Prostate gland (tissue), 2 donors: ENCODE measurements at regions not wholly inside any gene's neighbourhood (a gene's known extent, or its start where the extent isn't known, plus 50 kb on each side); places are given as distances from the start of the nearest gene placed in this dataset.

Source experiments
- CTCF ChIP-seq, 4 experiments: fragments of 200-600 bp in 2 of 4; fragments of 450-650 bp in 2 of 4; sonication (generic) in 2 of 4; IDR thresholded peaks; 1 replicate in 3 of 4; 2 replicates in 1 of 4; pipeline ENCODE4 v1.5.1; 2016 to 2019; ENCODE audit warnings: antibody characterized with exemption in 4 of 4, mild to moderate bottlenecking in 2 of 4, moderate library complexity in 2 of 4
- POLR2A ChIP-seq: fragments of 450-650 bp; IDR thresholded peaks from one replicate; pipeline ENCODE4 v1.6.1; 2016; ENCODE audit warnings: antibody characterized with exemption, mild to moderate bottlenecking
- POLR2AphosphoS5 ChIP-seq: sonication (generic); formaldehyde crosslinking; IDR thresholded peaks from one replicate; pipeline ENCODE4 v1.6.1; 2017; ENCODE audit warnings: antibody characterized with exemption

DNA sequence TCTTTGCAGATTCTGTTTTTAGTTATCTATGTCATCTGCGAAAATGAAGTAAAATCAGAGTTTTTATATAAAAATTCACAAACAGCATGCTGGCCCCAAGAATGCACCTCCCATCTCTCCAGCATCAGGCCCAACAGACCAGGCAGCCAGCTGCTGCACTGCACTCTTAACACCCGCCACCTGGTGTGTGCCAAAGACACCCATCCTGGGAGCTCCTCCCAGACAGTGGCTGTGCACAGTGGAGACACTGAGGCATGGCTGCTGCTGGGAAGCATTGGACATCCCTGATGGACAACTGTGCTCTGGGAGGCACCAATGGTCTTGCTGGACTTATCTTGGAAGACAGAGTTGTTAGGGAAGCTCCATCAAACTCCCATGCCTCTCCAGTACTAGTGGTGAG, 817.2 kb downstream of the TMEM121 start:
- TF ChIP-seq CTCF (IDR thresholded peaks at IDR 0.05) (no peak), POLR2A (no peak), POLR2AphosphoS5 (no peak)
